Prostate gland (tissue), 2 donors: ENCODE measurements at regions not wholly inside any gene's neighbourhood (a gene's known extent, or its start where the extent isn't known, plus 50 kb on each side); places are given as distances from the start of the nearest gene placed in this dataset.

Experiments
- DNase-seq: peaks from one replicate; pipeline ENCODE4 v3.0.0-alpha.2; 2019; ENCODE audit warnings: low spot score
- H3K27ac ChIP-seq, 2 donors: fragments of 200-600 bp; sonication (generic); 2 replicates each; pipeline ENCODE4 v1.5.1; 2017 to 2019
- H3K27me3 ChIP-seq: fragments of 200-600 bp; sonication (generic); replicated peaks from 2 replicates; pipeline ENCODE4 v1.5.1; 2019; ENCODE audit not compliant: insufficient read depth
- H3K36me3 ChIP-seq, 2 donors: fragments of 200-600 bp; sonication (generic); 1 replicate in 1 of 2; 2 replicates in 1 of 2; pipeline versions ENCODE4 v1.5.1 to v1.8.1; 2017 to 2019
- H3K4me1 ChIP-seq: fragments of 200-600 bp; sonication (generic); replicated peaks from 2 replicates; pipeline ENCODE4 v1.5.1; 2019
- H3K4me3 ChIP-seq, 2 donors: fragments of 200-600 bp; sonication (generic); 2 replicates each; pipeline ENCODE4 v1.5.1; 2017 to 2019
- H3K9me3 ChIP-seq: fragments of 200-600 bp; sonication (generic); 2 replicates; pipeline ENCODE4 v1.5.1; 2017
- POLR2A ChIP-seq: fragments of 450-650 bp; IDR thresholded peaks from one replicate; pipeline ENCODE4 v1.6.1; 2016; ENCODE audit warnings: antibody characterized with exemption, mild to moderate bottlenecking
- POLR2AphosphoS5 ChIP-seq: sonication (generic); formaldehyde crosslinking; IDR thresholded peaks from one replicate; pipeline ENCODE4 v1.6.1; 2017; ENCODE audit warnings: antibody characterized with exemption
- WGBS: methylation state at CpG from one replicate; pipeline ENCODE4 v1.1.5; 2018; 5-methylcytosine and 5-hydroxymethylcytosine counted together
- intact Hi-C: fragments of 100-400 bp; cut with DNase I; formaldehyde crosslinking; loops from one replicate; pipeline ENCODE4 v1.14.2; 2022
- TF ChIP-seq, protein P1 (sequence below), 4 experiments: fragments of 200-600 bp in 2 of 4; fragments of 450-650 bp in 2 of 4; sonication (generic) in 2 of 4; IDR thresholded peaks; 1 replicate in 3 of 4; 2 replicates in 1 of 4; pipeline ENCODE4 v1.5.1; 2016 to 2019; ENCODE audit warnings: antibody characterized with exemption in 4 of 4, mild to moderate bottlenecking in 2 of 4, moderate library complexity in 2 of 4

DNA sequence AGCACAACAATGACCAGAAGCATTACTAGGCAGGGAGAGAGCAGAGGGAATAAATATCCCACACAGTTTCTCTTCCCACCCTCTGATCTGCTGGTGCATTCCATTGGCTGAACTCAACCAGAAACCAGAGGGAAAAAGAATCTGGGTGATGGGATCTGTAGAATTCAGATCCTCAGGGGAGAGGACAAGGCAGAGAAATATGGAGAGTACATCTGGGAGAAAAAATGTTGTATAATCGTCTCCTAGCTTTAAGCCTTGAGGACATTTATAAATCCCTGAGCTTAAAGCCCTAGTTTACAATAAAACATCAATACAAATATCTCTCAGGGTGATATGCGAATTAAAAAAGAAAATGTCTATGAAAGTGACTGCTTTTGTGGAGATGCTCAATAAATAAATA is 368.1 kb upstream of the MAD2L1 start:
- H3K27ac ChIP-seq, result no peak overlapping the region
- no peak overlapping the region for H3K4me3 ChIP-seq
- no peaks in the 10 kb centered on the region for H3K36me3 ChIP-seq
- TF ChIP-seq, protein P1, sequence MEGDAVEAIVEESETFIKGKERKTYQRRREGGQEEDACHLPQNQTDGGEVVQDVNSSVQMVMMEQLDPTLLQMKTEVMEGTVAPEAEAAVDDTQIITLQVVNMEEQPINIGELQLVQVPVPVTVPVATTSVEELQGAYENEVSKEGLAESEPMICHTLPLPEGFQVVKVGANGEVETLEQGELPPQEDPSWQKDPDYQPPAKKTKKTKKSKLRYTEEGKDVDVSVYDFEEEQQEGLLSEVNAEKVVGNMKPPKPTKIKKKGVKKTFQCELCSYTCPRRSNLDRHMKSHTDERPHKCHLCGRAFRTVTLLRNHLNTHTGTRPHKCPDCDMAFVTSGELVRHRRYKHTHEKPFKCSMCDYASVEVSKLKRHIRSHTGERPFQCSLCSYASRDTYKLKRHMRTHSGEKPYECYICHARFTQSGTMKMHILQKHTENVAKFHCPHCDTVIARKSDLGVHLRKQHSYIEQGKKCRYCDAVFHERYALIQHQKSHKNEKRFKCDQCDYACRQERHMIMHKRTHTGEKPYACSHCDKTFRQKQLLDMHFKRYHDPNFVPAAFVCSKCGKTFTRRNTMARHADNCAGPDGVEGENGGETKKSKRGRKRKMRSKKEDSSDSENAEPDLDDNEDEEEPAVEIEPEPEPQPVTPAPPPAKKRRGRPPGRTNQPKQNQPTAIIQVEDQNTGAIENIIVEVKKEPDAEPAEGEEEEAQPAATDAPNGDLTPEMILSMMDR (IDR thresholded peaks at IDR 0.05), result no peak
- TF ChIP-seq POLR2A, result no peak
- no peak for TF ChIP-seq POLR2AphosphoS5
- H3K27me3 ChIP-seq, result no peaks in the 10 kb centered on the region
- H3K9me3 ChIP-seq, result no peaks in the 10 kb centered on the region
- no peaks in the 10 kb centered on the region for H3K4me1 ChIP-seq
- WGBS, result 78% methylated on average over 2 of the region's 2 CpGs
- intact Hi-C loops, result no loop called here
- DNase-seq, result no peak

DNA sequence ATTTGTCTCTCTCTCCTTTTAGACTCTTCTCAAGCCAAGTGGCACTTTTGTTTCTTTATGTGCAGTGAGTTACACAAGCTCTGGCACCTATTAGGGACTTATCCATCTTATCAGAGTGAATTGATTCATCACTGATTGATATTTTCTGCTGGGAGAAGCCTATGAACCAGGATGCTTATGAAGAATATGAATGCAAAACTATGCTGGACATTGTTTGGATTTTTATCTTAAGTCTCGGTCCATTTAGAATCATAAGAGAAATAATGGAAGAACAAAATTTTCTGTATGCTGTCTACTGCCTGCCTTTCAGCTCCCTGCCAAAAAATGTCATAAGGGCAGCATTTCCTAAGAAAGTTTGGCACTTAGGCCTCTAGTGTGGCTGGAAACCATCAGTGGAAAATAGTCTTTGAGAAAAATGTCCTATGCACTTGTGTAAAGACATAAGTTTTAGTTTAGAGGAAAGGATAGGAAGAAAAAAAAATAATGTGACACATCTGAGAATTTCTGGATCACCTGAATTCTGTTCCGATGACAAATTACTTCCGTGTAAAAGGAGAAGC is 365.7 kb upstream of the MAD2L1 start:
- H3K4me1 ChIP-seq, result no peaks in the 10 kb centered on the region
- no peak overlapping the region for H3K27ac ChIP-seq
- no peaks in the 10 kb centered on the region for H3K36me3 ChIP-seq
- no peak for DNase-seq
- no peaks in the 10 kb centered on the region for H3K27me3 ChIP-seq
- TF ChIP-seq POLR2A (no peak), POLR2AphosphoS5 (no peak)
- TF ChIP-seq, protein P1 (IDR thresholded peaks at IDR 0.05), result no peak
- WGBS, result 84% methylated on average over 3 of the region's 3 CpGs
- intact Hi-C loops, result no loop called here
- H3K9me3 ChIP-seq, result no peaks in the 10 kb centered on the region
- H3K4me3 ChIP-seq, result no peak overlapping the region

DNA sequence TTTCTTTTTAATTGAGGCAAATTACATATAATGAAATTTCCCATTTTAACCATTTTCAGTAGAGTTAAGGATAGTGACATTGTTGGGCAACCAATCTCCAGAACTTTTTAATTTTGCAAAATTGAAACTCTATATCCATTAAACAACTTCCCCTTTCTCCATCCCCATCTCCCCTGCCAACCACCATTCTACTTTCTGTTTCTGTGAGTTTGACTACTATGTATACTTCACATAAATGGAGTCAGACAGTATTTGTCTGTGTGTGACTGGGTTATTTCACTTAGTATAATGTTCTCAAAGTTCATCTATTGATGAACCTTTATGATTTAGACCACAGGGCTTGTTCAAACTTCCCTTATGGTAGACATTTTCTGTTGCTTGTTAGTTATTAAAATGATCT is 364.5 kb upstream of the MAD2L1 start:
- H3K36me3 ChIP-seq, result no peaks in the 10 kb centered on the region
- no peaks in the 10 kb centered on the region for H3K4me1 ChIP-seq
- H3K4me3 ChIP-seq, result no peak overlapping the region
- TF ChIP-seq POLR2A (no peak), POLR2AphosphoS5 (no peak)
- TF ChIP-seq, protein P1 (IDR thresholded peaks at IDR 0.05), result no peak
- no peak for DNase-seq
- no peaks in the 10 kb centered on the region for H3K27me3 ChIP-seq
- no peak overlapping the region for H3K27ac ChIP-seq
- intact Hi-C loops, result no loop called here
- no peaks in the 10 kb centered on the region for H3K9me3 ChIP-seq

DNA sequence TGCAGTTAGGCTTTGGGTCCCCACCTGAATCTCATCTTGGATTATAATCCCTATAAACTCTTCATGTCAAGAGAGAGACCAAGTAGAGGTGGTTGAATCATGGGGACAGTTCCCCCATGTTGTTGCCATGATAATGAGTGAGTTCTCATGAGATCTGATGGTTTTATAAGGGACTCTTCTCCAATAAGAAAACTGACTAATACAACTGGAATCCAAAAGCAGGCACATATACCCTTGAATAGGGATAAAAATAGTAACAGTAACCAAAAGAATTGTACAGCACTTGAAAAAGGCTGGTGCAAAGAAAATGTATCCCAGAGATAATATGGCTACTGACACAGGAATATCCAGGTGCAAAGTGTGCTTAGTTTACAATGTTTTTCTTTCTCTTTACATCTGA is 351.5 kb upstream of the MAD2L1 start:
- intact Hi-C loops, result no loop called here
- no peaks in the 10 kb centered on the region for H3K36me3 ChIP-seq
- H3K4me3 ChIP-seq, result no peak overlapping the region
- H3K9me3 ChIP-seq, result no peaks in the 10 kb centered on the region
- TF ChIP-seq POLR2A (no peak), POLR2AphosphoS5 (no peak)
- TF ChIP-seq, protein P1 (IDR thresholded peaks at IDR 0.05), result no peak
- no peak for DNase-seq
- H3K27ac ChIP-seq, result no peak overlapping the region
- H3K27me3 ChIP-seq, result no peaks in the 10 kb centered on the region
- H3K4me1 ChIP-seq, result no peaks in the 10 kb centered on the region

DNA sequence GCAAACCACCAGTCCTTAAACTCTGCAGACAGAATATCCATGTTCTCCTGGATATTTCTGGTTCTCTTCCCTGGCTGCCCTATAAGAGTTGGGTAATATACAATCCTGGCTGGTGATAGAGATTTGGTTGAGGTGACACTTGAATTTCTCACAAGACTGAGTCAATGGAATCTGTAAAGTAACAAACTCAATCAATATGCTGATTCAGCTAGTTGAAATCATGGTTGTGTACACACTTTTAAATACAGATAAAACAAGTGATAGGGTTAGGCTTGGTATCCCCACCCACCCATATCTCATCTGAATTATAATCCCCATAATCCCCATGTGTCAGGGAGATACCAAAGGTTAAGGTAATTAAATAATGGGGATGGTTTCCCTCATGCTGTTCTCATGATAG is 349.2 kb upstream of the MAD2L1 start:
- Histone ChIP-seq H3K4me3 (no peak overlapping the region), H3K36me3 (no peaks in the 10 kb centered on the region), H3K27ac (no peak overlapping the region), H3K4me1 (no peaks in the 10 kb centered on the region), H3K9me3 (no peaks in the 10 kb centered on the region), H3K27me3 (no peaks in the 10 kb centered on the region)
- no peak for DNase-seq
- intact Hi-C loops, result no loop called here
- TF ChIP-seq, protein P1 (IDR thresholded peaks at IDR 0.05), result no peak
- TF ChIP-seq POLR2AphosphoS5 (no peak), POLR2A (no peak)
